H9 (cell line): ENCODE measurements at regions not wholly inside any gene's neighbourhood (a gene's known extent, or its start where the extent isn't known, plus 50 kb on each side); places are given as distances from the start of the nearest gene placed in this dataset.
A peak's percentile ranks its signal among the peaks of the same experiment; 100 is the strongest.

Experiments used
- DNase-seq: peaks from one replicate; pipeline ENCODE4 v3.0.0-alpha.2; 2017
- H2AFZ ChIP-seq: one replicate; pipeline ENCODE4 v1.6.1; 2013; ENCODE audit warnings: mild to moderate bottlenecking, low read length, control low read depth, moderate library complexity
- H2AK5ac ChIP-seq: 2 replicates; pipeline ENCODE4 v1.6.1; 2013; ENCODE audit warnings: low read length, control low read depth, mixed read lengths; ENCODE audit not compliant: insufficient read length
- H2BK120ac ChIP-seq: one replicate; pipeline ENCODE4 v1.6.1; 2013; ENCODE audit warnings: low read depth, mild to moderate bottlenecking, low read length, control low read depth, inconsistent platforms; ENCODE audit not compliant: poor library complexity, severe bottlenecking
- H2BK12ac ChIP-seq: 2 replicates; pipeline ENCODE4 v1.6.1; 2013; ENCODE audit warnings: low read length, control low read depth, mixed read lengths, low read depth; ENCODE audit not compliant: insufficient read length
- H2BK15ac ChIP-seq: 2 replicates; pipeline ENCODE4 v1.6.1; 2013; ENCODE audit warnings: low read depth, low read length, control low read depth
- H2BK20ac ChIP-seq: one replicate; pipeline ENCODE4 v1.6.1; 2013; ENCODE audit warnings: low read depth, mild to moderate bottlenecking, low read length, control low read depth, inconsistent platforms; ENCODE audit not compliant: poor library complexity, severe bottlenecking
- H2BK5ac ChIP-seq: 2 replicates; pipeline ENCODE4 v1.6.1; 2013; ENCODE audit warnings: low read length, control low read depth, mixed read lengths; ENCODE audit not compliant: insufficient read length
- H3K14ac ChIP-seq: 2 replicates; pipeline ENCODE4 v1.6.1; 2013; ENCODE audit warnings: low read length, control low read depth; ENCODE audit not compliant: insufficient read depth
- H3K18ac ChIP-seq: 2 replicates; pipeline ENCODE4 v1.6.1; 2013; ENCODE audit warnings: low read depth, mild to moderate bottlenecking, mixed read lengths, low read length, control low read depth; ENCODE audit not compliant: insufficient read length
- H3K23ac ChIP-seq: 2 replicates; pipeline ENCODE4 v1.6.1; 2013; ENCODE audit warnings: low read length, control low read depth, mixed read lengths, low read depth; ENCODE audit not compliant: insufficient read length
- H3K23me2 ChIP-seq: 2 replicates; pipeline ENCODE4 v1.6.1; 2013; ENCODE audit warnings: low read depth, mild to moderate bottlenecking, mixed read lengths, low read length, control low read depth; ENCODE audit not compliant: insufficient read length, poor library complexity, severe bottlenecking
- H3K27ac ChIP-seq: 2 replicates; pipeline ENCODE4 v1.5.1; 2013; ENCODE audit warnings: low read length, control low read depth, mixed read lengths, low read depth; ENCODE audit not compliant: insufficient read length
- H3K27me3 ChIP-seq: 2 replicates; pipeline ENCODE4 v1.6.1; 2013; ENCODE audit warnings: low read length, control low read depth, inconsistent platforms; ENCODE audit not compliant: insufficient read depth
- H3K4ac ChIP-seq: 2 replicates; pipeline ENCODE4 v1.6.1; 2013; ENCODE audit warnings: low read depth, mild to moderate bottlenecking, control low read depth, inconsistent platforms, low read length, moderate library complexity
- H3K4me1 ChIP-seq: 2 replicates; pipeline ENCODE4 v1.6.1; 2013; ENCODE audit warnings: low read length, control low read depth, inconsistent platforms; ENCODE audit not compliant: insufficient read depth
- H3K4me2 ChIP-seq: 2 replicates; pipeline ENCODE4 v1.6.1; 2013; ENCODE audit warnings: low read length, control low read depth, mixed read lengths; ENCODE audit not compliant: insufficient read length, insufficient read depth
- H3K56ac ChIP-seq: 2 replicates; pipeline ENCODE4 v1.6.1; 2013; ENCODE audit warnings: low read depth, mild to moderate bottlenecking, mixed read lengths, low read length, control low read depth; ENCODE audit not compliant: insufficient read length
- H3K79me1 ChIP-seq: 2 replicates; pipeline ENCODE4 v1.6.1; 2013; ENCODE audit warnings: low read depth, mild to moderate bottlenecking, moderate library complexity, low read length, control low read depth, inconsistent platforms; ENCODE audit not compliant: insufficient read depth, poor library complexity, severe bottlenecking
- H3K79me2 ChIP-seq: 2 replicates; pipeline ENCODE4 v1.6.1; 2013; ENCODE audit warnings: low read length, control low read depth, inconsistent platforms; ENCODE audit not compliant: insufficient read depth
- H3K9ac ChIP-seq: 2 replicates; pipeline ENCODE4 v1.6.1; 2013; ENCODE audit warnings: low read length, control low read depth, mixed read lengths; ENCODE audit not compliant: insufficient read length; ENCODE audit errors: extremely low read depth
- H3K9me3 ChIP-seq: one replicate; pipeline ENCODE4 v1.6.1; 2013; ENCODE audit warnings: low read depth, low read length, inconsistent platforms; ENCODE audit not compliant: control insufficient read depth
- H3T11ph ChIP-seq: one replicate; pipeline ENCODE4 v1.6.1; 2013; ENCODE audit warnings: mild to moderate bottlenecking, low read length, control low read depth, inconsistent platforms
- H4K20me1 ChIP-seq: one replicate; pipeline ENCODE4 v1.6.1; 2013; ENCODE audit not compliant: control insufficient read depth, insufficient read length, insufficient read depth
- H4K5ac ChIP-seq: 2 replicates; pipeline ENCODE4 v1.6.1; 2013; ENCODE audit warnings: low read depth, mild to moderate bottlenecking, mixed read lengths, low read length, control low read depth; ENCODE audit not compliant: insufficient read length
- H4K8ac ChIP-seq: replicated peaks from 2 replicates; pipeline ENCODE4 v1.6.1; 2013; ENCODE audit warnings: low read length, control low read depth, mixed read lengths, low read depth; ENCODE audit not compliant: insufficient read length
- H4K91ac ChIP-seq: 2 replicates; pipeline ENCODE4 v1.6.1; 2013; ENCODE audit warnings: low read depth, mild to moderate bottlenecking, moderate library complexity, mixed read lengths, low read length, control low read depth; ENCODE audit not compliant: insufficient read length
- H3K27ac Mint-ChIP-seq, 3 experiments: 2 replicates in 2 of 3; 3 replicates in 1 of 3; pipeline ENCODE4 v1.8.0; 2020 to 2021; ENCODE audit warnings: mixed read lengths in 3 of 3, mild to moderate bottlenecking in 1 of 3, moderate library complexity in 1 of 3
- H3K27me3 Mint-ChIP-seq: 2 replicates; pipeline ENCODE4 v1.8.0; 2021; ENCODE audit warnings: low read depth, mild to moderate bottlenecking, moderate library complexity, mixed read lengths
- H3K36me3 Mint-ChIP-seq, 3 experiments: 2 replicates in 2 of 3; 3 replicates in 1 of 3; pipeline ENCODE4 v1.8.0; 2020 to 2021; ENCODE audit warnings: low read depth in 3 of 3, mixed read lengths in 3 of 3; ENCODE audit not compliant: insufficient read depth in 1 of 3
- H3K4me1 Mint-ChIP-seq, 2 experiments: 2 replicates each; pipeline ENCODE4 v1.8.0; 2020; ENCODE audit warnings: mixed read lengths in 2 of 2
- H3K4me3 Mint-ChIP-seq, 2 experiments: 2 replicates in 1 of 2; 3 replicates in 1 of 2; pipeline ENCODE4 v1.8.0; 2020 to 2021; ENCODE audit warnings: mild to moderate bottlenecking in 2 of 2, mixed read lengths in 2 of 2, moderate library complexity in 1 of 2
- H3K9me3 Mint-ChIP-seq, 2 experiments: 2 replicates in 1 of 2; 3 replicates in 1 of 2; pipeline ENCODE4 v1.8.0; 2020; ENCODE audit warnings: mild to moderate bottlenecking in 2 of 2, mixed read lengths in 2 of 2, moderate library complexity in 1 of 2
- TF ChIP-seq, protein P1 (sequence below): fragments of 200-600 bp; sonication (generic); conservative IDR thresholded peaks from 3 replicates; pipeline ENCODE4 v1.8.0; 2021; ENCODE audit warnings: antibody characterized with exemption, mild to moderate bottlenecking

- no peak overlapping the region for H4K91ac ChIP-seq
- peaks cover 7 to 13% of the 10 kb centered on the region in 2 experiments for H3K4me1 Mint-ChIP-seq
- H4K20me1 ChIP-seq, result no peaks in the 10 kb centered on the region
- H3K27me3 Mint-ChIP-seq, result no peaks in the 10 kb centered on the region
- no peaks in the 10 kb centered on the region for H3K9me3 ChIP-seq
- no peaks in the 10 kb centered on the region for H3K79me2 ChIP-seq
- no peak overlapping the region for H4K8ac ChIP-seq
- H2AFZ ChIP-seq, result no peak overlapping the region
- no peak overlapping the region for H3T11ph ChIP-seq
- no peak overlapping the region for H3K9ac ChIP-seq
- H3K36me3 Mint-ChIP-seq, result no peaks in the 10 kb centered on the region
- no peak for DNase-seq
- H3K4me1 ChIP-seq, result no peaks in the 10 kb centered on the region
- no peaks in the 10 kb centered on the region for H3K79me1 ChIP-seq
- H3K4me2 ChIP-seq, result no peak overlapping the region
- TF ChIP-seq, protein P1, sequence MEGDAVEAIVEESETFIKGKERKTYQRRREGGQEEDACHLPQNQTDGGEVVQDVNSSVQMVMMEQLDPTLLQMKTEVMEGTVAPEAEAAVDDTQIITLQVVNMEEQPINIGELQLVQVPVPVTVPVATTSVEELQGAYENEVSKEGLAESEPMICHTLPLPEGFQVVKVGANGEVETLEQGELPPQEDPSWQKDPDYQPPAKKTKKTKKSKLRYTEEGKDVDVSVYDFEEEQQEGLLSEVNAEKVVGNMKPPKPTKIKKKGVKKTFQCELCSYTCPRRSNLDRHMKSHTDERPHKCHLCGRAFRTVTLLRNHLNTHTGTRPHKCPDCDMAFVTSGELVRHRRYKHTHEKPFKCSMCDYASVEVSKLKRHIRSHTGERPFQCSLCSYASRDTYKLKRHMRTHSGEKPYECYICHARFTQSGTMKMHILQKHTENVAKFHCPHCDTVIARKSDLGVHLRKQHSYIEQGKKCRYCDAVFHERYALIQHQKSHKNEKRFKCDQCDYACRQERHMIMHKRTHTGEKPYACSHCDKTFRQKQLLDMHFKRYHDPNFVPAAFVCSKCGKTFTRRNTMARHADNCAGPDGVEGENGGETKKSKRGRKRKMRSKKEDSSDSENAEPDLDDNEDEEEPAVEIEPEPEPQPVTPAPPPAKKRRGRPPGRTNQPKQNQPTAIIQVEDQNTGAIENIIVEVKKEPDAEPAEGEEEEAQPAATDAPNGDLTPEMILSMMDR, result no peak
- no peak overlapping the region for H3K27ac ChIP-seq
- H3K56ac ChIP-seq, result no peak overlapping the region
- no peak overlapping the region for H3K4ac ChIP-seq
- H2BK15ac ChIP-seq, result no peak overlapping the region
- no peaks in the 10 kb centered on the region for H3K9me3 Mint-ChIP-seq
- no peak overlapping the region for H3K14ac ChIP-seq
- no peaks in the 10 kb centered on the region for H3K23me2 ChIP-seq
- no peak overlapping the region for H2BK120ac ChIP-seq
- no peak overlapping the region for H3K18ac ChIP-seq
- no peak overlapping the region for H2BK12ac ChIP-seq
- H3K4me3 Mint-ChIP-seq, result no peak overlapping the region
- H2BK20ac ChIP-seq, result no peak overlapping the region
- no peak overlapping the region for H3K23ac ChIP-seq
- no peak overlapping the region for H4K5ac ChIP-seq
- H3K27ac Mint-ChIP-seq, result peak overlapping the region in 1 of 3 experiments; percentile 36; a peak in 3 of 7 replicates
- no peaks in the 10 kb centered on the region for H3K27me3 ChIP-seq
- no peak overlapping the region for H2AK5ac ChIP-seq
- no peak overlapping the region for H2BK5ac ChIP-seq
Measured at GRCh38 chr7:18140943-18141342, 113.3 kb upstream of the PRPS1L1 start.
